H9 (cell line): ENCODE measurements at regions not wholly inside any gene's neighbourhood (a gene's known extent, or its start where the extent isn't known, plus 50 kb on each side); places are given as distances from the start of the nearest gene placed in this dataset.

ENCODE experiments used
- DNase-seq: peaks from one replicate; pipeline ENCODE4 v3.0.0-alpha.2; 2017
- H2AFZ ChIP-seq: one replicate; pipeline ENCODE4 v1.6.1; 2013; ENCODE audit warnings: mild to moderate bottlenecking, low read length, control low read depth, moderate library complexity
- H2AK5ac ChIP-seq: 2 replicates; pipeline ENCODE4 v1.6.1; 2013; ENCODE audit warnings: low read length, control low read depth, mixed read lengths; ENCODE audit not compliant: insufficient read length
- H2BK120ac ChIP-seq: one replicate; pipeline ENCODE4 v1.6.1; 2013; ENCODE audit warnings: low read depth, mild to moderate bottlenecking, low read length, control low read depth, inconsistent platforms; ENCODE audit not compliant: poor library complexity, severe bottlenecking
- H2BK12ac ChIP-seq: 2 replicates; pipeline ENCODE4 v1.6.1; 2013; ENCODE audit warnings: low read length, control low read depth, mixed read lengths, low read depth; ENCODE audit not compliant: insufficient read length
- H2BK15ac ChIP-seq: 2 replicates; pipeline ENCODE4 v1.6.1; 2013; ENCODE audit warnings: low read depth, low read length, control low read depth
- H2BK20ac ChIP-seq: one replicate; pipeline ENCODE4 v1.6.1; 2013; ENCODE audit warnings: low read depth, mild to moderate bottlenecking, low read length, control low read depth, inconsistent platforms; ENCODE audit not compliant: poor library complexity, severe bottlenecking
- H2BK5ac ChIP-seq: 2 replicates; pipeline ENCODE4 v1.6.1; 2013; ENCODE audit warnings: low read length, control low read depth, mixed read lengths; ENCODE audit not compliant: insufficient read length
- H3K14ac ChIP-seq: 2 replicates; pipeline ENCODE4 v1.6.1; 2013; ENCODE audit warnings: low read length, control low read depth; ENCODE audit not compliant: insufficient read depth
- H3K18ac ChIP-seq: 2 replicates; pipeline ENCODE4 v1.6.1; 2013; ENCODE audit warnings: low read depth, mild to moderate bottlenecking, mixed read lengths, low read length, control low read depth; ENCODE audit not compliant: insufficient read length
- H3K23ac ChIP-seq: 2 replicates; pipeline ENCODE4 v1.6.1; 2013; ENCODE audit warnings: low read length, control low read depth, mixed read lengths, low read depth; ENCODE audit not compliant: insufficient read length
- H3K23me2 ChIP-seq: 2 replicates; pipeline ENCODE4 v1.6.1; 2013; ENCODE audit warnings: low read depth, mild to moderate bottlenecking, mixed read lengths, low read length, control low read depth; ENCODE audit not compliant: insufficient read length, poor library complexity, severe bottlenecking
- H3K27ac ChIP-seq: 2 replicates; pipeline ENCODE4 v1.5.1; 2013; ENCODE audit warnings: low read length, control low read depth, mixed read lengths, low read depth; ENCODE audit not compliant: insufficient read length
- H3K27me3 ChIP-seq: 2 replicates; pipeline ENCODE4 v1.6.1; 2013; ENCODE audit warnings: low read length, control low read depth, inconsistent platforms; ENCODE audit not compliant: insufficient read depth
- H3K4ac ChIP-seq: 2 replicates; pipeline ENCODE4 v1.6.1; 2013; ENCODE audit warnings: low read depth, mild to moderate bottlenecking, control low read depth, inconsistent platforms, low read length, moderate library complexity
- H3K4me1 ChIP-seq: 2 replicates; pipeline ENCODE4 v1.6.1; 2013; ENCODE audit warnings: low read length, control low read depth, inconsistent platforms; ENCODE audit not compliant: insufficient read depth
- H3K4me2 ChIP-seq: 2 replicates; pipeline ENCODE4 v1.6.1; 2013; ENCODE audit warnings: low read length, control low read depth, mixed read lengths; ENCODE audit not compliant: insufficient read length, insufficient read depth
- H3K56ac ChIP-seq: 2 replicates; pipeline ENCODE4 v1.6.1; 2013; ENCODE audit warnings: low read depth, mild to moderate bottlenecking, mixed read lengths, low read length, control low read depth; ENCODE audit not compliant: insufficient read length
- H3K79me1 ChIP-seq: 2 replicates; pipeline ENCODE4 v1.6.1; 2013; ENCODE audit warnings: low read depth, mild to moderate bottlenecking, moderate library complexity, low read length, control low read depth, inconsistent platforms; ENCODE audit not compliant: insufficient read depth, poor library complexity, severe bottlenecking
- H3K79me2 ChIP-seq: 2 replicates; pipeline ENCODE4 v1.6.1; 2013; ENCODE audit warnings: low read length, control low read depth, inconsistent platforms; ENCODE audit not compliant: insufficient read depth
- H3K9ac ChIP-seq: 2 replicates; pipeline ENCODE4 v1.6.1; 2013; ENCODE audit warnings: low read length, control low read depth, mixed read lengths; ENCODE audit not compliant: insufficient read length; ENCODE audit errors: extremely low read depth
- H3K9me3 ChIP-seq: one replicate; pipeline ENCODE4 v1.6.1; 2013; ENCODE audit warnings: low read depth, low read length, inconsistent platforms; ENCODE audit not compliant: control insufficient read depth
- H3T11ph ChIP-seq: one replicate; pipeline ENCODE4 v1.6.1; 2013; ENCODE audit warnings: mild to moderate bottlenecking, low read length, control low read depth, inconsistent platforms
- H4K20me1 ChIP-seq: one replicate; pipeline ENCODE4 v1.6.1; 2013; ENCODE audit not compliant: control insufficient read depth, insufficient read length, insufficient read depth
- H4K5ac ChIP-seq: 2 replicates; pipeline ENCODE4 v1.6.1; 2013; ENCODE audit warnings: low read depth, mild to moderate bottlenecking, mixed read lengths, low read length, control low read depth; ENCODE audit not compliant: insufficient read length
- H4K8ac ChIP-seq: replicated peaks from 2 replicates; pipeline ENCODE4 v1.6.1; 2013; ENCODE audit warnings: low read length, control low read depth, mixed read lengths, low read depth; ENCODE audit not compliant: insufficient read length
- H4K91ac ChIP-seq: 2 replicates; pipeline ENCODE4 v1.6.1; 2013; ENCODE audit warnings: low read depth, mild to moderate bottlenecking, moderate library complexity, mixed read lengths, low read length, control low read depth; ENCODE audit not compliant: insufficient read length
- H3K27ac Mint-ChIP-seq, 3 experiments: 2 replicates in 2 of 3; 3 replicates in 1 of 3; pipeline ENCODE4 v1.8.0; 2020 to 2021; ENCODE audit warnings: mixed read lengths in 3 of 3, mild to moderate bottlenecking in 1 of 3, moderate library complexity in 1 of 3
- H3K27me3 Mint-ChIP-seq: 2 replicates; pipeline ENCODE4 v1.8.0; 2021; ENCODE audit warnings: low read depth, mild to moderate bottlenecking, moderate library complexity, mixed read lengths
- H3K36me3 Mint-ChIP-seq, 3 experiments: 2 replicates in 2 of 3; 3 replicates in 1 of 3; pipeline ENCODE4 v1.8.0; 2020 to 2021; ENCODE audit warnings: low read depth in 3 of 3, mixed read lengths in 3 of 3; ENCODE audit not compliant: insufficient read depth in 1 of 3
- H3K4me1 Mint-ChIP-seq, 2 experiments: 2 replicates each; pipeline ENCODE4 v1.8.0; 2020; ENCODE audit warnings: mixed read lengths in 2 of 2
- H3K4me3 Mint-ChIP-seq, 2 experiments: 2 replicates in 1 of 2; 3 replicates in 1 of 2; pipeline ENCODE4 v1.8.0; 2020 to 2021; ENCODE audit warnings: mild to moderate bottlenecking in 2 of 2, mixed read lengths in 2 of 2, moderate library complexity in 1 of 2
- H3K9me3 Mint-ChIP-seq, 2 experiments: 2 replicates in 1 of 2; 3 replicates in 1 of 2; pipeline ENCODE4 v1.8.0; 2020; ENCODE audit warnings: mild to moderate bottlenecking in 2 of 2, mixed read lengths in 2 of 2, moderate library complexity in 1 of 2
- WGBS: extraction: QIAGEN DNeasy Blood & Tissue Kit; methylation state at CpG from one replicate; pipeline ENCODE4 v1.1.7; 2013; ENCODE audit warnings: missing lambda C conversion rate, low lambda C conversion rate, mixed read lengths; ENCODE audit not compliant: insufficient read length; ENCODE audit errors: extremely low coverage; 5-methylcytosine and 5-hydroxymethylcytosine counted together
- TF ChIP-seq, protein P1 (sequence below): fragments of 200-600 bp; sonication (generic); conservative IDR thresholded peaks from 3 replicates; pipeline ENCODE4 v1.8.0; 2021; ENCODE audit warnings: antibody characterized with exemption, mild to moderate bottlenecking

DNA sequence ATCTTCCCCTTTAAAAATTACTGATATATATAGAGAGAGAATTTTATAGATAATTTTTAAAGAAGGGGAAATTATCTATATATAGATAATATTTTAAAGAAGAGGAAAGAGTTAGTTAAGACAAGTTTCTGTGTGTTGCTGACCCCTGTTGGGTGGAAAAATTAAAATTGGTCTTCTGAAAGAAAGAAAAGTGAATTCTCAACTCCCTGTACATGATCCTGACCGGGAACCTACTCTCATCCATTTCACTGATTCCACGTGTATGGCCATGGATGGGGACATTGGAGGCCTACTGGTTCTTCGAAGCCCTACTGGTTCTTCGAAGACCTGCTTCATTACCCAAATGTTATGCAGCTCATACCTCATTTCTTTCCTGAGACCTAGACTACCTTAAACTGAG lies 53.0 kb upstream of the TCF21 start:
- no peak overlapping the region for H3K23ac ChIP-seq
- no peak overlapping the region for H2BK5ac ChIP-seq
- H4K91ac ChIP-seq, result no peak overlapping the region
- TF ChIP-seq, protein P1, sequence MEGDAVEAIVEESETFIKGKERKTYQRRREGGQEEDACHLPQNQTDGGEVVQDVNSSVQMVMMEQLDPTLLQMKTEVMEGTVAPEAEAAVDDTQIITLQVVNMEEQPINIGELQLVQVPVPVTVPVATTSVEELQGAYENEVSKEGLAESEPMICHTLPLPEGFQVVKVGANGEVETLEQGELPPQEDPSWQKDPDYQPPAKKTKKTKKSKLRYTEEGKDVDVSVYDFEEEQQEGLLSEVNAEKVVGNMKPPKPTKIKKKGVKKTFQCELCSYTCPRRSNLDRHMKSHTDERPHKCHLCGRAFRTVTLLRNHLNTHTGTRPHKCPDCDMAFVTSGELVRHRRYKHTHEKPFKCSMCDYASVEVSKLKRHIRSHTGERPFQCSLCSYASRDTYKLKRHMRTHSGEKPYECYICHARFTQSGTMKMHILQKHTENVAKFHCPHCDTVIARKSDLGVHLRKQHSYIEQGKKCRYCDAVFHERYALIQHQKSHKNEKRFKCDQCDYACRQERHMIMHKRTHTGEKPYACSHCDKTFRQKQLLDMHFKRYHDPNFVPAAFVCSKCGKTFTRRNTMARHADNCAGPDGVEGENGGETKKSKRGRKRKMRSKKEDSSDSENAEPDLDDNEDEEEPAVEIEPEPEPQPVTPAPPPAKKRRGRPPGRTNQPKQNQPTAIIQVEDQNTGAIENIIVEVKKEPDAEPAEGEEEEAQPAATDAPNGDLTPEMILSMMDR, result no peak
- H3K27ac Mint-ChIP-seq, result no peak overlapping the region
- no peaks in the 10 kb centered on the region for H3K23me2 ChIP-seq
- H3K27me3 ChIP-seq, result no peaks in the 10 kb centered on the region
- no peak overlapping the region for H3K27ac ChIP-seq
- H4K20me1 ChIP-seq, result no peaks in the 10 kb centered on the region
- H2AK5ac ChIP-seq, result no peak overlapping the region
- H3K9ac ChIP-seq, result no peak overlapping the region
- no peak overlapping the region for H4K5ac ChIP-seq
- H2BK15ac ChIP-seq, result no peak overlapping the region
- no peaks in the 10 kb centered on the region for H3K9me3 Mint-ChIP-seq
- H3T11ph ChIP-seq, result no peak overlapping the region
- H3K4me2 ChIP-seq, result no peak overlapping the region
- H3K4ac ChIP-seq, result no peak overlapping the region
- no peak overlapping the region for H3K18ac ChIP-seq
- H4K8ac ChIP-seq, result no peak overlapping the region
- no peak overlapping the region for H2BK12ac ChIP-seq
- no peaks in the 10 kb centered on the region; the same call in 1 of the 2 replicates for H3K4me1 ChIP-seq
- peaks cover 5 to 6% of the 10 kb centered on the region in 2 experiments for H3K4me1 Mint-ChIP-seq
- H3K4me3 Mint-ChIP-seq, result no peak overlapping the region
- H3K36me3 Mint-ChIP-seq, result no peaks in the 10 kb centered on the region; a peak in 1 of 7 replicates
- H3K56ac ChIP-seq, result no peak overlapping the region
- no peak for DNase-seq
- no peaks in the 10 kb centered on the region for H3K9me3 ChIP-seq
- peaks cover 5% of the 10 kb centered on the region; the same call in 1 of the 2 replicates for H3K27me3 Mint-ChIP-seq
- H2BK20ac ChIP-seq, result no peak overlapping the region
- no peak overlapping the region for H3K14ac ChIP-seq
- no peaks in the 10 kb centered on the region for H3K79me2 ChIP-seq
- WGBS, result no CpG with 5 or more reads among the region's 4 CpGs
- no peak overlapping the region for H2BK120ac ChIP-seq
- H2AFZ ChIP-seq, result no peak overlapping the region
- no peaks in the 10 kb centered on the region for H3K79me1 ChIP-seq
